SIG-M5 (cell line): ENCODE measurements at regions not wholly inside any gene's neighbourhood (a gene's known extent, or its start where the extent isn't known, plus 50 kb on each side); places are given as distances from the start of the nearest gene placed in this dataset.
"Not testable (repeated sequence)": the region's sequence is repeated elsewhere in the genome, so short reads cannot be mapped to it uniquely, and the experiment has no call there.

ENCODE experiments used
- DNase-seq: peaks from one replicate; lab custom pipeline; 2025; lab: John Stamatoyannopoulos, UW

- no peak for DNase-seq
These were observed 908.4 kb upstream of the CRIM1 start for GRCh38 chr2:35447215-35447614.

DNA sequence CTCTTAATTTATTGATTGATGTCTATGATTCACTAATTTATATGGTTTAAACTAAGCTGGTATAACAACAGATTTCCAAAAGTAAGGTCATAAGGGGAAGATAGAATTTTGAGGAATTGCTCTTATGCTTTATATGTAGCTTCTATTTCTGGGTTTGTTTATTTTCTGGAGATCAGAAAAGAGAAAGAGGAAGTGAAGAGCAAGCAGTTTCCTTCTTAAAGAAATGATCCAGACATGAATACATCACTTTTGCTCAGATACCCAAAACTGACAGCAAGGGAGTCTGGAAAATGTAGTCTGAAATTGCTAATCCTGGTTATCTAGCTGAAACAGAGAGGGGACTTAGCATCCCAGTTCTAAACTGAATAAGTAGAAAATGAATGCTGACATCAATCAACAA, 912.5 kb upstream of the CRIM1 start:
- DNase-seq = no peak

DNA sequence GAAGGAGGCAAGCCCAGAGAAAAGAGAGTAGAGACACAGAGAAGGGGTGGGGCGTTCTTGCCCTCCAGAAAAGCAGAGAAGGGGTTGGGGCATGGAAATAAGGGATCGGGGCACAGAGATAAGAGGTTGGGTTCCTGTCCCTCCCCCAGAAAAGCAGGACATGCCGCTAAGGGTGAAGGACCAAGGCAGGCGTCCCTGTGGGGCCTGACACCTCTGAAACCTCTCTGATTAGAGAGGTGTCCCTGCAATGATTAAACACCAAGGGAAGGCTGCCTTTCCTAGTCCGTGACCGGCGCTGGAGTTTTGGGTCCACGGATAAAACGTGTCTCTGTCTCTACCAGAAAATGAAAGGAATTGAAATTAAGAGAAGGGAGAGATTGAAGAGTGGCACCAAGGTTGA, 914.0 kb upstream of the CRIM1 start:
- DNase-seq = not testable (repeated sequence)

DNA sequence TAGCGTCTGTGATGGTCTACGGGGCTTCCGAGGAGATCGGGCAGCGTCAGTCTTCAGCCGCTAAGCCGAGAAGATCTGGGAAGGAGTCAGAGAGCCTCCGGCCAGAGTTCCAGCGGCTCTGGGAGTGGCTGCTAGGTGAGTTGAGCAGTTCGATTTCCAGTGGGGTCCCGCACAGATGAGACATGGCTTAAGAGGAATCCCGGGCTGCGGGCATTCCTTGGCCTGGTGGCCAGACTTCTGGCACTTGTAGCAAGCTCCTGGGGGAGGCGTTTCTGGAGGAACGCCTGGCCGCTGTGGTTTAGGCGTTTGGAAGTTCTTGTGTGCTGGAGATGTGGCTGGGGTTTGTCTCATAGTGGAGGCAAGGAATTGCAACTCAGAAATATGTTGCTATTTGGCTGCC, 915.3 kb upstream of the CRIM1 start:
- DNase-seq = not testable (repeated sequence)

DNA sequence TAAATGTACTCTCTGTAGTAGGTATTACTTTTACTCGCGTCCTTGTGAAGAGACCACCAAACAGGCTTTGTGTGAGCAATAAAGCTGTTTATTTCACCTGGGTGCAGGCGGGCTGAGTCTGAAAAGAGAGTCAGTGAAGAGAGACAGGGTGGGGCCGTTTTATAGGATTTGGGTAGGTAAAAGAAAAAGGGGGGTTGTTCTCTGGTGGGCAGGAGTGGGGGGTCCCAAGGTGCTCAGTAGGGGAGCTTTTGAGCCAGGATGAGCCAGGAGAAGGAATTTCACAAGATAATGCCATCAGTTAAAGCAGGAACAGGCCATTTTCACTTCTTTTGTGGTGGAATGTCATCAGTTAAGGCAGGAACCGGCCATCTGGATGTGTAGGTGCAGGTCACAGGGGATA, 918.7 kb upstream of the CRIM1 start:
- not testable (repeated sequence) for DNase-seq

GRCh38 chr2:35428548-35428947, 927.0 kb upstream of the CRIM1 start:
- DNase-seq = no peak

DNA sequence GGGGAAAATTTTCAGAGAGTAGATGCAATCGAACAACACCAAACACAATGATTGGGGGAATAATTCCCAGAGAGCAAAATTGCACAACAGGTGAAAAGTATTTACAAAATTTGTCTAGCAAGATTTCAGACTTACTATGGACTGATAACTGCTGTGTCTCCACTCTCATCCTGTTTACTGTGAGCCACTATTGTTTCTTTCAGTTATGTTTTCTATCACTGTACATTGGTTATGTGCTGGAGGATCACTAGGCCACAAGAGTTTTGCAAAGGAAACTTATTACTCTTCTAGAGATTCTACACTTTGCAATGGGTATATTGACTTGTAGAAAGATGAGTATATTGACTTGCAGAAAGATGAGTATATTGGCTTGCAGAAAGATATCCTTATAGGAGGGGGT, 934.1 kb upstream of the CRIM1 start:
- no peak for DNase-seq

DNA sequence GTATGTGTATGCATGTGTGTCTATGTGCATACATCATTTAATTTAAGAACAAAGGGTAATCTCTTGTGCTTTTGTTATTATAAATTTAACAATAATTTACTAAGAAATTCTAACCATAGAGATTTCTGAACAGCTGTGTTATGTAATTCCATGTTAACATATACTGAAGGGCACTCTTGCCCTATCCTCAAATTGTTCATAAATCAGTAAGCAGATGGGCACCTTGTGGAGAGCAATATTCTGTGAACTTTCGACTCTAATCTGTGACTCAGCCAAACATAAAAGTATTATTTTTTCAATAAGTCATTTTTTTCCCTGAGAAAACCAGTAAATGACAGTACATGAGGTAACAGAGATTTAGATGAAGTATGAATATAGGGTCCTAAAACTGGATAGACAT, 938.3 kb upstream of the CRIM1 start:
- DNase-seq = no peak

DNA sequence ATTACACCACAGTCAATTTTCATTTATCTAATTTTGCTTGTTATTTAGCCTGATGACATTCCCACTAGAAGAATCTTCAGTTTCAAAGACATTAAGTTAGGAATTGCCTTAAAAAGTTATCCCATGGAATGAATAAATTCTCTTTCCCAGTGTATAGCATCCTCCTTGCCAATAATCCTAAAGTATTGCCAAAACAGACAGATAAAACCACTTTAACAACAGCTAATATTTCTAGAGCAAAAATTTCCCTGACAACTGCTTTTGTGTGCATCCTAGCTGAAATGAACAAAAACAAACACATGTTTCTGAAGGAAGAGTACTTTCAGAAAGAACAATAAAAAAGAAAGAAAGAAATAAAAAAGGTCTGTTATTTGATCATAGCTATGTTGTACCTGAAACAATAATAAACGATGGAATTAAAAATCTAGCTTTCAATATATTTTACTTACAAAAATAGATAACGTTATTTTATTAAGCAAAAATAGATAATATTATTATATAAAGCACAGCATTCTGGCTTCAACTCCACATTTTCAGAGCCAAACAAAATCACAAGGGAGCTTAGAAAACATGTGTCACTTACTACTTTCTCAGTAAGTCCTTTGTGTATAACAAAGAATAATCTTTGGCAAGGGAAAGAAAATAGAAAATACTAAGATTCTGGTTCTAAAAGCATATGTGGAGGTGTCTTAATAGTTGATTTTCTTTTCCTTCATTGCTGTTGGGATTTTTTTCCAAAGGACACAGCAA, 939.0 kb upstream of the CRIM1 start:
- no peak for DNase-seq

- DNase-seq = no peak
These were observed 939.6 kb upstream of the CRIM1 start for GRCh38 chr2:35415942-35416341.

GRCh38 chr2:35415282-35415681, 940.3 kb upstream of the CRIM1 start:
- DNase-seq = no peak

- DNase-seq = no peak
These were observed 945.0 kb upstream of the CRIM1 start for GRCh38 chr2:35410431-35411061.

- DNase-seq = no peak
These were observed 945.8 kb upstream of the CRIM1 start for GRCh38 chr2:35409762-35410161.

DNA sequence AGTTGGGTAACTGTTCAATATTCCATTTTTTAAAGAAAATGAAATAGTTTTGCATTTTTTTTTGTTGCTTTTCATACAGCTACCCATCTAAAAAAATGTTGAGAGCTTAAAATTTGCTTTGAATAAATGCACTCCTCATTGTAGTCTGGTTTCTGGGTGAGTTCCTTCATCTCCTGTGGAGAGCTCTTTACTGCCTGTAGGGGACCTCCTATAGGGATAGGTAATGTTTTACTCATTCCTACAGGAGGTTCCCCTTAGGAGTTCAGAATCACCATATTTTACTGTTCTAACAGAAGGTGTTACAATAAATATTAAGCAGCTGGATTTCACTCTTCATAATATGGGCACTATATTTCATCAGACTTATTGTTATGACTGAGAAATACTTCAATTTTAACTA, 947.3 kb upstream of the CRIM1 start:
- DNase-seq = no peak

DNA sequence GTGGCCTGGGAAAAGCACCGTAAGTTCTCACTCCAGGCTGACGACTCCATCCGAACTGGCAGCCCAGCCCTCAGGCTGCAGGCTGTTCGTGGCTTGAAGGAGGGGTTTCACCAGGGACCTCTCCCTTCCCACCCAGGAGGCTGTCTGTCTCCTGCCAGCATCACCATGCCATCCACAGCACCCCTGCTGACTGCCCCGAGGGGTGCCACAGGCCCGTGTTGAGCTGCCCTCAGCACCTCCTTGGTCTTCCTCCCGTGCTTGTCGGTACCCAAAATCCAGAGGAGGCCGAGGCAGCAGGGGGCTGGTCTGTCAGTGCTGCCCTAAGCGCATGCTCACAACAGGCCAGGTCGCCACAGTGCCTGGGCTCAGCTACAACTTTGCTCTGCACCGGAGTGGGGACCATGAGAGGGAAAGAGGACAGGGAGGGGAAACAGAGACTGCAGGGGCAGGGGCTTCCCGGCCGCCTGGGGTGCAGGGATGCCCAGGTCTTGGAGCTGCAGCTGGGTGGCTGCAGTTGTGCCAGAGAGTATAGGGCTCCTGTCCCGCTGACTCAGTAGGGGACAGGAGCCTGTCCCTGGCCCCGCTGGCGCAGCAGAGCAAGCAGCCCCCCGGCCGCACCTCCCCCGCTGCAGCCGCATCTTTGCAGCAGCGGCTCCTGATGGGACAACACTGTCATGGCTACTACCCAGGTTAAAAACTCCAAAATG, 963.7 kb upstream of the CRIM1 start:
- DNase-seq = no peak

DNA sequence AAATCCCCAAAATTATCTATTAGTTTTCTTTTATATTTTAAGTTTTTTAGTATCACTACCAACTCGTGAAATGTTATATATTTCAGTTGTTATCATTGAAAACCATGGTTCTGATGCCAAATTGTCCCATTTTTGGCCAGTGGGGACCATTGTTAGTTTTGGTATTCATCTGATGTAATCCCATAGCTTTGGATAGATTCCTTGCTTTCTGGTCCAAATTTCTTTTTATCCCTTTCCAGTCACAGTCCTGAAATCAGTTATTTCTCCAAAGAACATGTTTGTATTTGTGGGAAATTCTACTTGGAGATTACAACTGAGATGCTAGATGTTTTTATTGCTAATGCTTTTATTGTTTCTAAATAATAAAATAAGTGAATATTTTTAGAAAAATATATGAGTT, 976.8 kb upstream of the CRIM1 start:
- DNase-seq = no peak

GRCh38 chr2:35374845-35375244, 980.7 kb upstream of the CRIM1 start:
- DNase-seq = no peak

- no peak for DNase-seq
These were observed 989.7 kb upstream of the CRIM1 start for GRCh38 chr2:35365859-35366258.

DNA sequence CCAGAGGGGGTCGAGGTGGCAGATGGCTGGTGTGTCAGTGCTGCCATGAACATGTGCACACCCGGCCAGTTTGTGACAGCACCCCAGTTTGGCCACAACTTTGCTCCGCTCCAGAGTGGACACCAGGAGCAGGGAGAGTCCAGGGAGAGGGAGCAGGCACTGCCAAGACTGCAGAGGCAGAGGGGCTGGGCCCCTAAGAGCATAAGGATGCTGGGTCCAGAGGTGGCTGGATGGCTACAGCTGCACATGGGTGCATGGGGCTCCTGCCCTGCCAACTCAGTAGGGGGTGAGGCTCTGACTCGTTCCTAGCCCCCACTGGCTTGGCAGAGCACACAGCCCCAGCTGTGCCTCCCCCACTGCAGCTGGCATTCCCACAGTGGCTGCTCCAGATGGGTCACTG, 999.2 kb upstream of the CRIM1 start:
- DNase-seq = no peak

DNA sequence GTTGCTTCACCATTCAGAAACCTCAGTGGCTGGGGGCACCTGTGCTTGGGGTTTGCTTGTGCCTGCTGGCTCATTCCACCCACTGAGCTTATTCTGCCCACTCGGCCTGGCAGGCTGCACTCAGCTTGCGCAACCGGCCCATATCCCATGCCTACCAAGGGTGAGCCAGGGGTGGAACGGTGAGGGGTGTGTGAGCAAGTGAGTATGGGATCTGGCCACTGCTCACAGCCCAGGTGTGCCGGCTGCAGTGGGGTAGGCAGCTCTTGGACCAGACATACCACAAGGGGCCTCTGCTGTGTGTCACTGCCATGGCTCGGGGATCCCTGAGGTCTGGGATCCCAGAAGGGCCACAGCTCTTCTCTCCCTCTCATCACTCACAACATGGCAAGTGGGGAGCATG, 1000.5 kb upstream of the CRIM1 start:
- DNase-seq = no peak

DNA sequence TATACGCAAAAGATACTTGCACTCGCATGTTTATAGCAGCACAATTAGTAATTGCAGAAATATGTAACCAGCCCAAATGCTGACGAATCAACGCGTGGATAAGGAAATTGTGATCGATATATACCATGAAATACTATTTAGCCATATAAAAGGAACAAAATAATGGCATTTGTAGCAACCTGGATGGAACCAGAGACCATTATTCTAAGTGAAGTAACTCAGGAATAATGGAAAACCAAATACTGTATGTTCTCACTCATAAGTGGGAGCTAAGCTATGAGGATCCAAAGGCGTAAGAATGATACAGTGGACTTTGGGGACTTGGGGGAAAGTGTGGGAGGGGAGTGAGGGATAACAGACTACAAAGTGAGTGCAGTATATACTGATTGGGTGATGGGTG, 1008.0 kb upstream of the CRIM1 start:
- no peak for DNase-seq

GRCh38 chr2:35343135-35343534, 1012.4 kb upstream of the CRIM1 start:
- DNase-seq = no peak

DNA sequence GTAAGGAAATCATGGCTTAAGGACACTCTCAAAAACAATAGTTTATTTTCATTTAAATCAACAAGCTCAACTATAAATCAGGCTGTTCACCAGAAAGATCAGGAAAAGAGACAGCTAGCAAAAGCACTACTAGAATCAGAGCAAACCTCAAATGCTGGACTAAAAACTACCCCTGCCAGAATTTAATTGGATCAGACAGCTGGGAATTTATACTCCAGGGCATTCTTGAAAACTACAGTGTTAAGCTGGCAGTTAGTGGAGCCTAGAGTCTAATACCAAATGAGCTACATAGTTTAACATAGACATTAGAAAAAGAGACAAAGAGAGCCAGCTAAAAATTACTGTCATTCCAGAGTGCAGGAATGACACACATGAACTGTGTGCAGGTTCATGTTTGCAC, 1016.4 kb upstream of the CRIM1 start:
- no peak for DNase-seq
